SU-DHL-6 (cell line): ENCODE measurements at regions not wholly inside any gene's neighbourhood (a gene's known extent, or its start where the extent isn't known, plus 50 kb on each side); places are given as distances from the start of the nearest gene placed in this dataset.

Experiments
- EZH2phosphoT487 ChIP-seq: fragments of 200-600 bp; sonication (generic), shearing (Covaris generic); conservative IDR thresholded peaks from 2 replicates; pipeline ENCODE4 v1.6.1; 2018; ENCODE audit warnings: mild to moderate bottlenecking, antibody characterized with exemption, low read length, moderate library complexity, mixed read lengths
- TF ChIP-seq, protein P1 (sequence below): fragments of 200-600 bp; sonication (generic); IDR thresholded peaks from one replicate; pipeline ENCODE4 v1.5.1; 2017; ENCODE audit warnings: antibody characterized with exemption, mild to moderate bottlenecking, low read length, moderate library complexity; ENCODE audit not compliant: insufficient read depth, poor library complexity, severe bottlenecking

GRCh38 chr2:147642765-147643164, 202.1 kb upstream of the ACVR2A start:
- TF ChIP-seq, protein P1, sequence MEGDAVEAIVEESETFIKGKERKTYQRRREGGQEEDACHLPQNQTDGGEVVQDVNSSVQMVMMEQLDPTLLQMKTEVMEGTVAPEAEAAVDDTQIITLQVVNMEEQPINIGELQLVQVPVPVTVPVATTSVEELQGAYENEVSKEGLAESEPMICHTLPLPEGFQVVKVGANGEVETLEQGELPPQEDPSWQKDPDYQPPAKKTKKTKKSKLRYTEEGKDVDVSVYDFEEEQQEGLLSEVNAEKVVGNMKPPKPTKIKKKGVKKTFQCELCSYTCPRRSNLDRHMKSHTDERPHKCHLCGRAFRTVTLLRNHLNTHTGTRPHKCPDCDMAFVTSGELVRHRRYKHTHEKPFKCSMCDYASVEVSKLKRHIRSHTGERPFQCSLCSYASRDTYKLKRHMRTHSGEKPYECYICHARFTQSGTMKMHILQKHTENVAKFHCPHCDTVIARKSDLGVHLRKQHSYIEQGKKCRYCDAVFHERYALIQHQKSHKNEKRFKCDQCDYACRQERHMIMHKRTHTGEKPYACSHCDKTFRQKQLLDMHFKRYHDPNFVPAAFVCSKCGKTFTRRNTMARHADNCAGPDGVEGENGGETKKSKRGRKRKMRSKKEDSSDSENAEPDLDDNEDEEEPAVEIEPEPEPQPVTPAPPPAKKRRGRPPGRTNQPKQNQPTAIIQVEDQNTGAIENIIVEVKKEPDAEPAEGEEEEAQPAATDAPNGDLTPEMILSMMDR, result no peak
- no peak for TF ChIP-seq EZH2phosphoT487
